HG03175 (cell line): ENCODE measurements at regions not wholly inside any gene's neighbourhood (a gene's known extent, or its start where the extent isn't known, plus 50 kb on each side); places are given as distances from the start of the nearest gene placed in this dataset.

Experiments used
- ATAC-seq: cut with Tn5 transposase; IDR thresholded peaks from one replicate; pipeline ENCODE4 v1.9.1; 2021; ENCODE audit warnings: mild to moderate bottlenecking, moderate library complexity; ENCODE audit not compliant: unreplicated experiment

DNA sequence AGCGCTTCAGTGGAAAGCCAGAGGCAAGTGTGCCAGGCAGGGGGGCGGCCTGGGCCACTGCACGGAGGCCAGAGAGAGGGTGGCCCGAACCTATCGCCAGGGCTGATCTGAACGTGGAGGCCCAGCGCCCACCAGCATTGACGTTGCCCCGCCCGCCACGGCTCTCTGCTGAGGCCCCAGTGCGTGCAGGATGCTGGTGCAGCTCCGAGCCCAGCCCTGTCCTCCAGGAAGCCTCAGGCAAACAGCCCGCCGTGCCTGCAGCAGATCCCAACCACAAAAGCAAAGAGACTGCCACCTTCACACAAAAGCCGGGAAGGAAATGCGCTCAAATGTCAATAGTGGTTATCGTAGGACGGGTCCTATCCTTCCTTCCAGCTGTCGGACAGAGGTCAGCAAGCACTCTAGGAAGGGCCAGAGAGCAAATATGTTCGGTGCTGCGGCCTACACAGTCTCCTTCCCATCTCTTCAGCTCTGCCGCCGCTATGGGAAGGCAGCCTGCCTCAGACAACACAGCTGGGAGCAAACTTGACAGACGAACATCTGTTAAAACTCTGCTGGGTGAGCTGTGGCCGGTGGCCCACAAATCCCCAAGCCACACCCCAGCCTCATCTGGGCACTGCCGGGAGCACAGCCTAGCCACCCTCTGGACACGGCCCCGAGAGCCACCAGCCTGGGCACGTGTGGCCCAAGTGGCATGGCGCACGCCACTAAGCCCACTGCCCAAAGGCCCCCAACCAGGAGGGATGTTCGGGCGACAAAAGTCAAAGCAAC lies 146.2 kb downstream of the CRYBB2 start:
- no peak for ATAC-seq

DNA sequence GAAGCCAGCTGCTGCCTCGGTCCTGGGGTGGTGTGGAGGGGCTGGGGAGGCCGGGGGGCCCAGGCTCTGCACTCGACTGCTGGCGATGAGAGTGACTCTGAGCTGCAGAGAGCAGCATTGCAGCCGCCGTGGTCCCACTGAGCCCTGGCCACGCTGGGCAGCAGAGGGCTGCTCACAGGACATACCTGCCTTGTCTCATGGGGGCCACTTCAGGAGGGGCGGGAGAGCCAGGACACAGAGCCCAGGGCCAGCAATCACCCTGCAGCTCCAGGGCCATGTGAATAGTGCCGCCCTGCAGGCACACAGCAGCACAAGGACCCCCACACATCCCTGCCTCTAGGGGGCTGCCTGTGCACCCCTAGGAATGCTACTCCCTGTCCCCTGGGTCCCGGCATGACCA lies 147.0 kb downstream of the CRYBB2 start:
- no peak for ATAC-seq

- ATAC-seq, result no peak
These were observed 147.5 kb downstream of the CRYBB2 start for GRCh38 chr22:25366876-25367466.

DNA sequence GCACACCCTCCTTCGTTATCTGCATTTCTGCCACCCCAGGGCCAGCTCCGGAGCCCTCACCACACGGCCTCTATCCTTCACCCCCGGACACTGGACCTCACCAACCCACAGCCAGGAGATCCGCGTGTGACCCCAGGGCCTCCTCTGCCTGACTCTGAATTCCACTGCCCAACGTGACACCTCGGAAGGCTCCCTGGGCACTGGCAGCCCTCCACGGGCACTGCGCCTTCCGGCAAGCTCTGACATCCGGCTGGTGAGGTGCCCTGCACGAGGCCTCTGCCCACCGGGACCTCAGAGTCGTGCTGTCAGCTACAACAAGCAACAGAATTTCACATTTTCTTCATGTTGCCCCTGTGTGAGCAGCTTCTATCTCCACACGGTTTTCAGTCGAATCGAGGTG lies 148.3 kb downstream of the CRYBB2 start:
- no peak for ATAC-seq

GRCh38 chr22:25368271-25368670 lies 148.8 kb downstream of the CRYBB2 start:
- no peak for ATAC-seq

- ATAC-seq, result no peak
These were observed 149.6 kb downstream of the CRYBB2 start for GRCh38 chr22:25369041-25369440.

GRCh38 chr22:25370322-25370721 lies 150.9 kb downstream of the CRYBB2 start:
- ATAC-seq, result no peak

GRCh38 chr22:25372000-25372595 lies 152.7 kb downstream of the CRYBB2 start:
- no peak for ATAC-seq

- no peak for ATAC-seq
These were observed 154.5 kb downstream of the CRYBB2 start for GRCh38 chr22:25373961-25374360.

GRCh38 chr22:25374869-25375268 lies 155.4 kb downstream of the CRYBB2 start:
- ATAC-seq, result no peak

DNA sequence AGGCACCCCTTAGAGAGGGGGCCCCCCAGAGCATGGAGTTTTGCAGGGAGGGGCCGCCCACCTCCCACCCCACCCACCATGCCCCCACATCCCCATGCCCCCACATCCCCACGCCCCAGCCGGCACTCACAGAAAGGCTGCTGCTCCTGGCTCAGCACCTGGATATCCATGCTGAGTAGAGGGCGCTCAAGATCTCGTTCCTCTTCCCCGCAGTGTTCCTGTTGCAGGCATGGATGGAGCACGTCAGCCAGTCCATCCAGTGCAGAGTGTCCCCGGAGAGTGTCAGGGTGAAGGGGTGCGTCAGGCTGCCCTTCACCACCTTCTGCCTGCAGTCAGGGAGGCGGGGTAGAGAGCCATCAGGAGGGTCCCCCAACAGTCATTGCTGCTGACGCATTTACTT lies 156.2 kb downstream of the CRYBB2 start:
- ATAC-seq, result no peak

DNA sequence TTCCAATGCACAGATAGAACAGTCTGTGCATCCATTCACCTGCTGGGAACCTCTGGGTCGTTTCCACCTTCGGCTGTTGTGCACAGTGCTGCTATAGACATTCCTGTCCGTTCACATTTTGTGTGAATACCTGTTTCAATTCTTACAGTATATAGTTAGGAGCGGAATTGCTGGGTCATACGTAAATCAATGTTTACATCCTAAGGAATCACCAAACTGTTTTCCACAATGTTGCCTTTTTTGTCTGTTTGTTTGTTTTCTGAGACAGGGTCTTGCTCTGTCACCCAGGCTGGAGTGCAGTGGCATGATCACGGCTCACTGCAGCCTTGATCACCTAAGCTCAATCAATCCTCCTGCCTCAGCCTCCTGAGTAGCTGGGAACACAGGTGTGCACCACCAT lies 158.3 kb downstream of the CRYBB2 start:
- ATAC-seq, result no peak

DNA sequence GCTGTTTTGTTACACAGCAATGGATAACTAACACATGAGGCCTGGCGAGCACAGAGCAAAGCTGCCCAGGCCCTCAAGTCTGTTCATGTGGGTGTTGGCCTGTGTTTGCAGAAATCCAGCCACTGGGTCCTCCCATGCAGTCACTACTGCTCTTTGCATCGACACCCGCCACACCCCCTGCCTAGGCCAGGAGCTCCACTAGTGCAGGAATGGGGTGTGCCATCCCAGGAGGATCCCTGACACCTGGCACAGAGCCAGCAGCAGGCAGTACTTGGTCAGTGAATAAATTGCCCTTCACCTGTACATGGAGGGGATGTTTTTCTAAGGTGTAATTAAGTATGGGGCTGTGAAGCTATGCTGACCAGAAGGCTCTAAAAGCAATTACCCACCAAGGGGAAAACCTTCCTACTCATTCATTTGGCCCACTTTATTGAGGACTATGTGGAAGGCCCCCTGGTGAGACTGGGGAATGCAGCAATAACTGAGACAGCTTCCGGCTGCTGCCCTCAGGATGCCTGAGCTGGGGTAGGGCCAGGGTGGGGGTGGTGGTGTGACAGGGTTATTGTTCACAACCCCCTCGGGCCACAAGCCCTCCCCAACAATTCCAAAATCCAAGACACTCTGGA lies 160.8 kb downstream of the CRYBB2 start:
- ATAC-seq, result no peak

DNA sequence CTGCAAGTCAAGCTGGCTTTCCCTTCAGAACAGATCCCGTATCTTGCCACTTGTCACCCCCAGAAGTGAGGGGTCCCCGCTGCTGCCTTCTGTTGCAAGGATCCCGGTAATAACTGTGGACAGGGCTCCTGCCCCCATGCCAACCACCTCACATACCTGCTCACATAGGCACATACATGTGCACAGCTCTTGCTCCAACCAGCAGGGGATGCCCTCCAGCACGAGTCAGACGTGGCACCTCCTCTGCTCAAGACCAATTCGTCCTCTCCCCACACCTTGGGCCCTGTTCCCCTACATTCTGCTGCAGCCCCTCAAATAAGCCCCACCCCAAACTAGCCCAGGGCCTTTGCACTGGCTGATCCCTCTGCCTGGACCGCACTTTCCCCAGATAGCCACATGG lies 163.3 kb downstream of the CRYBB2 start:
- ATAC-seq, result no peak

- no peak for ATAC-seq
These were observed 163.9 kb downstream of the CRYBB2 start for GRCh38 chr22:25383278-25383820.

- no peak for ATAC-seq
These were observed 164.5 kb downstream of the CRYBB2 start for GRCh38 chr22:25383892-25384291.

DNA sequence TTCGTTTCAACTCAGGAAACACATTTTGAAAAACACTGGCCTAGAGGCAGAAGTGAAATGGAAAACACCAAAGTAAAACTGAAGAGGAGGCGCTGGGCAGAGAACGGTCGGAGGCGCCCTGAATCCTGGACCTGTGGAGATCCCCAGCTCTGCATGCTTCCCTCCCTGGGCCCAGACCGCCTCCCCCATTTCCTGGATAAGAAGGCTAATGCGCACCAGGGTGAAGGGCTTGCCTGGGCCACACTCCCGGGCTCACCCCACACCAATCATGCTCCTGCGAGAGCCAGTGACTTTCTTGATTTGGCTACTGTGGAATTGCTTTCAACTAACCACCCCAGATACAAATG lies 167.1 kb downstream of the CRYBB2 start:
- no peak for ATAC-seq

- no peak for ATAC-seq
These were observed 169.0 kb downstream of the CRYBB2 start for GRCh38 chr22:25388415-25388814.

- no peak for ATAC-seq
These were observed 169.6 kb downstream of the CRYBB2 start for GRCh38 chr22:25388866-25389540.

GRCh38 chr22:25389541-25389919 lies 170.1 kb downstream of the CRYBB2 start:
- ATAC-seq, result no peak
